ENCODE measurements at regions not wholly inside any gene's neighbourhood (a gene's known extent, or its start where the extent isn't known, plus 50 kb on each side); places are given as distances from the start of the nearest gene placed in this dataset.

GRCh38 chr11:82288471-82288870 is 445.2 kb downstream of the FAM181B start:
- no peak for TF ChIP-seq CTCF (IDR thresholded peaks at IDR 0.05)
- no peak for TF ChIP-seq POLR2A (IDR thresholded peaks at IDR 0.05)
